NCI-H524 (cell line): ENCODE measurements at regions not wholly inside any gene's neighbourhood (a gene's known extent, or its start where the extent isn't known, plus 50 kb on each side); places are given as distances from the start of the nearest gene placed in this dataset.
"Not testable (repeated sequence)": the region's sequence is repeated elsewhere in the genome, so short reads cannot be mapped to it uniquely, and the experiment has no call there.

Experiments used
- DNase-seq, 2 experiments: peaks; one replicate each; lab custom pipeline; 2025; lab: John Stamatoyannopoulos, UW

- no peak for DNase-seq
These were observed 1624.0 kb downstream of the AMY1C start for GRCh38 chr1:105373681-105374080.

DNA sequence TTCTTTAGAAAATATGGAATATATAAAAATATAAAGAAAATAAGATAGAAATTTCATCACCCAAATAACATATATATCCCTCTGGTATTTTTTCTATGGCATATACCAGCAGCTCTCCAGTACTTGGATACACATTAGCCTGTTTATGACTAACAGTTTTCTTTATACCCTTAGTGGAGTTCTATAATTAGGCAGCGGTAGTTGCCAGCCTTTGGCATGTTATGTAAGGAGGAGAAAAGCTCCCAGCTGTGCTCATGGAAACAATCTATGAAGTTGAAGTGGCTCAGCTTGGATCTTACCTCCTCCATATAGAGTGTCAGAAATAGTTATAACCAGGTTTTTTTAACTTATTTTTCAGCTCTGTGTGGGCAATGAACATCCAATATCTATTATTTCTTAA, 1636.8 kb downstream of the AMY1C start:
- no peak for DNase-seq

DNA sequence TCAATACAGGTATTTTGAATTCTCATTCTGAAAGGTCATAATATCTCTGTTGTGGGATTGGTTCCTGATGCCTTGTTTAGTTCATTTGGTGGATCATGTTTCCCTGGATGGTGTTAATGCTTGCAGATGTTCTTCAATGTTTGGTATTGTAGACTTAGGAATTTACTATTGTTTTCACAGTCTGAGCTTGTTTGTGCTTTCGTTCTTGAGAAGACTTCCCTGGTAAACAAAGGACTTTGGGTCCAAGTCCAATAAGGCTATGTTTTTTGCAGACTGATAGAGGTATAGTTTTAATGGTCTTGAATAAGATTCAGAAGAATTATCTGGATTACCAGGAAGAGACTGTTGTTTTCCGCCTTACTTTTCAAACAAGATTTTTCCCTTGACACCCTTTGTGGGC, 1646.3 kb downstream of the AMY1C start:
- DNase-seq, result no peak

DNA sequence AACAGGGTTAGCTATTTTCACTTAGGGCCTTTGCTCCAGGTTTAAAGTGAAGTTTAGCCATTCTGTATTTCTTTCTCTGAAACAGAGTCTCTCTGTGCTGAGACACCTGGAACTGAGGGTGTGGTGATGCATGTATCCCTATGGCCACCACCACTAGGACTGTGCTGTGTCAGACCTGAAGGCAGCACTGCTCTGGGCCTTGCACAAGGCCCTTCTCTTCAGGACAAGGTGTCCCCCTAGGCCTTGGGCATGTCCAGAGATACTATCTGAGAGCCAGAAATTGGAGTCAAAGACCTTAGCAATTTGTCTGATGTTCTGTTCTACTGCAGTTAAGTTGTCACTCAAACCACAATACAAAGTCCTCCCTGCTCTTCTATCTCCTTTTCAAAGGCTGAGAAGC, 1649.2 kb downstream of the AMY1C start:
- DNase-seq, result no peak

DNA sequence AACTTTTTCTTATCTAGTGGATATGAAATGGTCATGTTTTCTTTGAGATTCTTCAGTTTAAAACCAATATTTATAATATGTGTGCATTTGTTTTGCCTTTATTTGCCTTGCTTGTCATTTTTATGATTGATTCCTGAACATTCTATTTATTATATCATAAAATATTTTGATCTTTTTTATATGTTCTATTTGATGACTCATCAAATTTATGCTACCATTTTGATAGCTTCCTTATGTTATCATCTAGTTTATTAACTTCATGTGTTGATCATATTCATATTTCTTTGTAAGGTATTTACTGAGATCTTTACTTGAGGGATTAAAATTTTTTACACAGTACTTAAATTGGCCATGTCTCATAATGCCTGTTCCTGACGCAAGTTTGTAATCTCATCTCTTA, 1650.0 kb downstream of the AMY1C start:
- no peak for DNase-seq

DNA sequence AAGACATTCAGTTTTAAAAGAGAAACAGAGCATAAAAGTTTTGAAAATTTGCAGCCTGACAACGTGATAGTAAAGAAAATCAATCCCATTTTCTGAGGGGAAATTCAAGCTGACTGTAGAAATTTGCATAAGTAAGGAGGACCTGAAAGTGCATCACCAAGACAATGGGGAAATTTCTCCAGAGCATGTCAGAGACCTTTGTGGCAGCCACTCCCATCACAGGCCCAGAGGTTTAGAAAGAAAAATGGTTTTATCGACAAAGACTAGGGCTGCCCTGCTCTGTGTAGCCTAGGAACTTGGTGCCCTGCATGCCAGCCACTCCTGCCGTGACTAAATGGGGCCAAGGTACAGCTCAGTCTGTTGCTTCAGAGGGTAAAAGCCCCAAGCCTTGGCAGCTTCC, 1640.2 kb upstream of the PRMT6 start:
- no peak for DNase-seq

GRCh38 chr1:105419030-105419429, 1637.4 kb upstream of the PRMT6 start:
- no peak for DNase-seq

DNA sequence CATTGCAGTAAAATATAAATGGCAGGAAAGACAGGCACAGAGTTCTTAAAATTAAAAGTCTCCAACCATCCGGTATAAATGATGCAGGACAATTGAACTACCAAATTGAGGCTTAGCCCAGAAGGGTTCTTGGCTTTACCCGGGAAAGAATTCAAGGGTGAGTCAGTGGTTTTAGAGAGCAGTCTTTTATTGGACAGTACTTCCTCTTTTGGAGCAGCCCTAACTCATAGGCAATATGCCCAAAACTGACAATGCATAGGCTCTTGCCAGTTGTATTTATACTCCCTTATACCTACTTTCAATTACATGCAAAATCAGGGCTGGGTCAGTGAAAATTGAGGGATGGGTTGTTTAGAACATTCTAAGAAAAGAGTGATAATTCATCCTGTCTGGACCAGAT, 1628.9 kb upstream of the PRMT6 start:
- no peak for DNase-seq

DNA sequence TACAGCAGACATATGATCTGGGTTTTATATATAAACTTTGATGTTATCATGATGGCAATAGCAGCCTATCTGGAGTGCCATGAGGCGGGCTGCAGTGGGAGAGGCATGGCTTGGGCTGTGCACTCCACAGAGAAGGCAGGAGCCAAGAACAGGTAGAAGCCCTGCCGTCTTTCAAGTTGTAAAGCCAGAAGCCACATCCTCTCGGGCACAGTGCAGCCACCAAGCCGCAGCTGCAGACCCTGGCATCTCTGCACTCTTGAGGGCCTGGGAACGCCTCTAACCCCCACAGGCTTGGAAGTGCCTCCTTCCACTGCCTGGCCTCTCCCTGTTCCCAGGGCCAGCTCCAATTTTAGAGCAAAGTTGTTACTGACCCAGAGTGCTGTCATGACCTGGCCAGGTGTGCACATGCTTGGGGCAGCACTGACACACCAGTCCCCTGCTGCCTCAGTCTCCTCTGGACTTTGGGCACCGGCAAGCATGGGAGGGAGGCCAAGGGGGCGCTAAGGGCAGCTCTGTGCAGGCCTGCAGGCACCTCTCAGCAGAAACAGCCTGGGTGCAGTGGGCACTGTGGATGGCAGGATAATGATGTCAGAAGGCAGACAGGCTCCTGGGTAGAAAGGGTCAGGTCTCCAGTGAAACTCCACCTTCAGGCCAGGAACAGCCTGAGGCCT, 1619.8 kb upstream of the PRMT6 start:
- DNase-seq, result no peak

DNA sequence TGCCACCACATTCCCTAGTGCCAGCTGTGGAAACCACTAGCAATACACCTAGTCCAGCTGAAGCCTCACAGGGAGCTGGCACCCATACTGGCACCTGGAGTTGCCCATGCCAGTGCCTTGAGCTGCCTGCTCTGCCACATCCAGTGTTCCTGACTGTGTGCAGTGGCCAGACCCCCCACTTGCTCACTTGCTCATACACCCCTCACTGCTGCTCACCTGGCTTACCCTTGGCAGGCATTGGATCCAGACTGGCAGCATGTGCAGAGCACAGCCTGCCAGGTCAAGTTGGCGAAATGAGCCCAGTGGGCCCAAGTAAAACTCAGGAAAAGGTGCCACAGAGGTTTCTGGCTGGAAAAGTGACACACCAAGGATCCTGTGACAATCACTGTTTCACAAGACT, 1618.6 kb upstream of the PRMT6 start:
- no peak for DNase-seq

GRCh38 chr1:105442901-105443300, 1613.6 kb upstream of the PRMT6 start:
- DNase-seq, result no peak

DNA sequence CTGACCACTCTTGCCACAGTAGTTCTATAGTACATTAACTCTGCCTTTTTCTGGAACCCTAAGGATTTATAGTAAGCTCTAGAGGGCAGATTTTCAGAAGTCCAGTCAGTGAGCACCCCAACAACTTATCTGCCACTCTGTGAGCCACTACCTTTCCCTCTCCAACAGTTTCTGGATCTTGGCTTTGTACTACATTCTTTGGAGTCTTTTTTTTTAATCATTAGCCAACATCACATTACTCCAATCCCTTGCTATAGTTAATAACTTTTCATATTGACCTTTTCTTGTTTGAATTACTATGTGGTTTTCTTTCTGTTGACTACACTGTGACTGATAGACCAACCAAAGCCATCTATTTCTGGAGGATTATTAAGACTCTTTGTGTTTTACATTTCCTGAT, 1596.7 kb upstream of the PRMT6 start:
- no peak for DNase-seq

DNA sequence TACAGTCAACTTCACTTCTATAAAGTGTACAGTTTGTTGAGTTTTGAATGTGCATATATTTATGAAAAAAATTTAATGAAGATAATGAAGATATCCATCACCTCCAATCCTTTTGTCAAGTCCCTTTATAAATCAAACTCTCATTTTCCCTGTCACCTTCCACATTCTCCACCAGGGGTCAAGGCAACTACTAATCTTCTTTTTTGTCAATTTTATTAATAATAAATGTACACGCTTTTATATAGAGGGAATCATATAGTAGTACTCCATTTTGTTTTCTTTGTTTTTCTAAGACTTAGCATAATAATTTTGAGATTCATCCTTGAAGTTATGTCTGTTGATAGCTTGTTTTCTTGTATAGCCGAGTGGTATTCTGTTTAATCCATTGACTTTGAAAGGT, 1594.2 kb upstream of the PRMT6 start:
- DNase-seq, result no peak

DNA sequence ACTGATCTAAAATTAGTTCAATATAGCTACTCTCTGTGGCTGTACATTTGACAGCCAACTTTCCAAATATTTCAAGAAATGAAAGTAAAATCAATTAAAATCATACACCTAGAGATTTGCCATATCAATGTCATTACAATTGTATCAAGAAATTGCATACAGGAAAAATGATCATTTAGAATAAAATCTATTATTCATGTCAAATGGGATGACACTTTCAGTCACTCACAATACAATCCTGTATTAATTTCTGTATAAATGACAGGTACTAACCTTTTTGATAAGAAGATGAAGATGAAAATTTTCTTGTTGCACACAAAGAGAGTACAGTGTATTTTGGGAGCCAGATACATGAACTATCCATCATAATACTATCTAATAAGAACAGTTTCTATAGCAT, 1588.9 kb upstream of the PRMT6 start:
- DNase-seq, result no peak

DNA sequence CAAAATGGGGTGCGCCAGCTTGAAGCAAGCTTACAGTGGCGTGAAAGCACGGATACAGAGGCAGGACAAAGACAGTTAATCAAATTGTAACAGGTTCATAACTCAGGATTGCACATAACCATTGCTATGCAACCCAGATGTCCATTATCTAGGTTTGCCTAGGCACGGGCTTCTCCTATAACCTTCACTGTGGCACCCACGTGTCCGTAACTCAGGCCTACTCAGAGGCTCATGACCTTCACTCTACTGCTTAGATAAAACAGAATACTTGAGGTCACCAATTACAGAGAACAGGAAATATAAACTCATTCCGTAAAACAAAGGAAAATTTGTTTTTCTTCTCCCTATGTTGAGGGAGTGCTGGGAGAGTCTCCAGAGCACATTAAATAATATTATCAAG, 1585.9 kb upstream of the PRMT6 start:
- DNase-seq, result not testable (repeated sequence)

- DNase-seq, result no peak
These were observed 1573.0 kb upstream of the PRMT6 start for GRCh38 chr1:105483436-105483835.

DNA sequence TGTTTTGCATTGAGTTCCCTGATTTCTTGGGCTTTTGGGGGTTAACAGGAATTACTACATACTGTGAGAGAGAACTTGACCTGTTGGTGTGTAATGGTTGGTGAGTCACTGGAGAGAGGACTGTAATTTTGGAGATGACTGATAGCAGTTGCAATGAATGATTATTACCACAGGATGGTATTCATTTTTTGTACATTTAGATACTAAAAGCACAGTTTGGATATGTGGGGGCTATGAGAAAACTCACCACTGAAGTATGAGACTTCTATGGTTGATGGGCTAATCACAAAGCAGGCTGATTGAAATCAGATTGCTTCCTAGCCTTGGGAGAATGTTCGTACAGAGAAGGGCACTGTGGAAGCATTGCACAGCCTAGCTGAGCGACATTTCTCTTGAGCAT, 1571.3 kb upstream of the PRMT6 start:
- DNase-seq, result no peak

GRCh38 chr1:105492921-105493320, 1563.6 kb upstream of the PRMT6 start:
- DNase-seq, result no peak

GRCh38 chr1:105516068-105516467, 1540.4 kb upstream of the PRMT6 start:
- DNase-seq, result no peak

- no peak for DNase-seq
These were observed 1522.5 kb upstream of the PRMT6 start for GRCh38 chr1:105533996-105534395.

- DNase-seq, result no peak
These were observed 1512.0 kb upstream of the PRMT6 start for GRCh38 chr1:105544475-105544874.

- no peak for DNase-seq
These were observed 1500.2 kb upstream of the PRMT6 start for GRCh38 chr1:105556266-105556665.

DNA sequence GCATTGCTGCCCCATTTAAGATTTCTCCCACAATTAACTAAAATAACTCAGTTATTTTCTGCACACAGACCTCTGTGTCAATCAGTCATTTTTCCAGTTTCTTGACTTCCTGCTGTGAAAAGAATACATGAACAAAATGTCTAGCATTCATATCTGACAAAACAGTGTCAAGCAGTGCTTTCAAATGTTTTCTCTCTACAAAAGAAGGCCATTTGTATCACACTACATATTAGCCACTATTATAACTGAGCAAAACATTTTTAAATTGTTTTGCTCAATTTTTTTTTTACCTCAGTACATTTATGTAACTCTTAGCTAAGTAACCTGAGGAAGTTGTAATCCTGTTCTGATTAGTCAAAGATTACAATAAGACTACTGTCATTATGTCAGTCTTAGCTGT, 1498.5 kb upstream of the PRMT6 start:
- no peak for DNase-seq

GRCh38 chr1:105565006-105565405, 1491.5 kb upstream of the PRMT6 start:
- no peak for DNase-seq

GRCh38 chr1:105585791-105586190, 1470.7 kb upstream of the PRMT6 start:
- no peak for DNase-seq
